Endothelial cell of umbilical vein (primary cell): ENCODE measurements at regions not wholly inside any gene's neighbourhood (a gene's known extent, or its start where the extent isn't known, plus 50 kb on each side); places are given as distances from the start of the nearest gene placed in this dataset.

Source experiments
- BruUV-seq: library from RNA; stranded (reverse); fragments of 400-500 nt; replicated peaks from 2 replicates; lab custom pipeline; 2021; lab: Mats Ljungman, UMichigan
- CTCF ChIA-PET: fragments of 300-600, 350-600 bp; sonication (Branson Sonifier 250); formaldehyde crosslinking; loops from one replicate; lab custom pipeline; 2021; ENCODE audit warnings: antibody characterized with exemption, inconsistent platforms; lab: Charles Lee
- POLR2A ChIA-PET: fragments of 300-600, 350-600 bp; sonication (Branson Sonifier 250); formaldehyde crosslinking; loops from one replicate; lab custom pipeline; 2021; ENCODE audit warnings: antibody characterized with exemption, inconsistent platforms; lab: Charles Lee
- DNase-seq: peaks from one replicate; pipeline ENCODE4 v3.0.0-alpha.2; 2011; ENCODE audit warnings: low read depth, low spot score
- FAIRE-seq: peaks from 2 replicates; lab custom pipeline; 2011; peaks lifted over from hg19 to GRCh38; lab: Jason Lieb, UNC
- H2AFZ ChIP-seq: 2 replicates; pipeline ENCODE4 v1.6.0; 2012; ENCODE audit warnings: low read depth, low read length, control low read depth, inconsistent platforms
- H3K27ac ChIP-seq: 2 replicates; pipeline ENCODE4 v1.5.1; 2011; ENCODE audit warnings: low read depth, mild to moderate bottlenecking, control low read depth, low read length, moderate library complexity; ENCODE audit not compliant: insufficient read depth
- H3K27me3 ChIP-seq, 2 experiments: 2 replicates each; pipeline versions ENCODE4 v1.6.0 to v1.6.1; 2011; ENCODE audit warnings: low read length in 2 of 2, mixed read lengths in 1 of 2; ENCODE audit not compliant: control insufficient read depth in 2 of 2, insufficient read depth in 2 of 2
- H3K36me3 ChIP-seq, 2 experiments: 2 replicates in 1 of 2; 3 replicates in 1 of 2; pipeline ENCODE4 v1.5.1; 2011; ENCODE audit warnings: low read length in 2 of 2, mild to moderate bottlenecking in 1 of 2, moderate library complexity in 1 of 2; ENCODE audit not compliant: control insufficient read depth in 2 of 2, insufficient read depth in 2 of 2; ENCODE audit errors: extremely low read depth in 1 of 2
- H3K4me1 ChIP-seq: 3 replicates; pipeline ENCODE4 v1.5.1; 2011; ENCODE audit warnings: mild to moderate bottlenecking, low read length; ENCODE audit not compliant: control insufficient read depth, insufficient read depth; ENCODE audit errors: extremely low read depth
- H3K4me2 ChIP-seq: 2 replicates; pipeline ENCODE4 v1.6.1; 2011; ENCODE audit warnings: low read length, control low read depth, mixed read lengths; ENCODE audit not compliant: insufficient read depth
- H3K4me3 ChIP-seq, 3 experiments: fragments of 200-600 bp in 1 of 3; sonication (generic), shearing (Covaris generic) in 1 of 3; replicated peaks in 1 of 3; 2 replicates each; pipeline ENCODE4 v1.5.1; 2011 to 2016; ENCODE audit warnings: control low read depth in 3 of 3, low read length in 3 of 3, mild to moderate bottlenecking in 2 of 3, inconsistent platforms in 1 of 3, low read depth in 1 of 3, moderate library complexity in 1 of 3; ENCODE audit not compliant: insufficient read depth in 1 of 3
- H3K79me2 ChIP-seq: 2 replicates; pipeline ENCODE4 v1.6.0; 2012; ENCODE audit warnings: low read length, inconsistent platforms; ENCODE audit not compliant: control insufficient read depth, insufficient read depth
- H3K9ac ChIP-seq: replicated peaks from 2 replicates; pipeline ENCODE3; 2011; ENCODE audit warnings: low read length, control low read depth; ENCODE audit not compliant: insufficient read depth; ENCODE audit errors: extremely low read depth
- H3K9me1 ChIP-seq: replicated peaks from 3 replicates; pipeline ENCODE4 v1.6.0; 2011; ENCODE audit warnings: mild to moderate bottlenecking, low read length; ENCODE audit not compliant: control insufficient read depth, insufficient read depth; ENCODE audit errors: extremely low read depth
- H3K9me3 ChIP-seq: replicated peaks from 2 replicates; pipeline ENCODE4 v1.5.1; 2012; ENCODE audit warnings: low read length, inconsistent platforms; ENCODE audit not compliant: control insufficient read depth, insufficient read depth
- H4K20me1 ChIP-seq: replicated peaks from 2 replicates; pipeline ENCODE3; 2011; ENCODE audit warnings: mild to moderate bottlenecking, low read length; ENCODE audit not compliant: control insufficient read depth, insufficient read depth; ENCODE audit errors: extremely low read depth
- EZH2 ChIP-seq: IDR thresholded peaks from 2 replicates; pipeline ENCODE4 v1.6.1; 2012; ENCODE audit warnings: borderline replicate concordance, low read depth, mild to moderate bottlenecking, moderate library complexity, low read length, inconsistent platforms; ENCODE audit not compliant: severe bottlenecking
- FOS ChIP-seq: IDR thresholded peaks from 2 replicates; pipeline ENCODE4 v1.6.1; 2011; ENCODE audit warnings: mild to moderate bottlenecking, low read length, moderate library complexity, borderline replicate concordance; ENCODE audit not compliant: insufficient read depth
- GATA2 ChIP-seq: IDR thresholded peaks from 2 replicates; pipeline ENCODE4 v1.7.0; 2011; ENCODE audit warnings: low read depth, mild to moderate bottlenecking, moderate library complexity, mixed read lengths, low read length; ENCODE audit not compliant: insufficient read length, insufficient read depth
- JUN ChIP-seq: IDR thresholded peaks from 2 replicates; pipeline ENCODE4 v1.6.1; 2011; ENCODE audit warnings: borderline replicate concordance, low read depth; ENCODE audit not compliant: insufficient read length, insufficient read depth
- MYC ChIP-seq: IDR thresholded peaks from one replicate; pipeline ENCODE4 v1.6.1; 2011; ENCODE audit warnings: mild to moderate bottlenecking, low read depth, low read length
- POLR2A ChIP-seq: IDR thresholded peaks from 2 replicates; pipeline ENCODE4 v1.6.1; 2012; ENCODE audit warnings: low read depth, mild to moderate bottlenecking, control low read depth, low read length
- POLR2AphosphoS5 ChIP-seq: IDR thresholded peaks from 2 replicates; pipeline ENCODE4 v1.6.1; 2012; ENCODE audit warnings: low read depth, mild to moderate bottlenecking, control low read depth, low read length, moderate library complexity; ENCODE audit not compliant: insufficient read depth
- dilution Hi-C: fragments of 300-500 bp; cut with MboI; formaldehyde crosslinking; loops from one replicate; pipeline ENCODE4 v1.15.0; 2019; ENCODE audit warnings: low sequenced_read_pairs; ENCODE audit not compliant: extremely low pct_ligation_motif_present
- intact Hi-C: fragments of 100-400 bp; cut with micrococcal nuclease; formaldehyde crosslinking; loops from one replicate; pipeline ENCODE4 v1.10.0; 2022
- TF ChIP-seq, protein P1 (sequence below): IDR thresholded peaks from 2 replicates; pipeline ENCODE4 v1.6.1; 2011; ENCODE audit not compliant: insufficient read depth, insufficient read length
- TF ChIP-seq, protein P2 (sequence below), 2 donors: IDR thresholded peaks; 1 replicate in 1 of 2; 2 replicates in 1 of 2; pipeline ENCODE4 v1.5.1; 2011; ENCODE audit warnings: low read length in 2 of 2, mild to moderate bottlenecking in 2 of 2, moderate library complexity in 2 of 2, control low read depth in 1 of 2, inconsistent platforms in 1 of 2, low read depth in 1 of 2; ENCODE audit not compliant: insufficient read depth in 1 of 2; ENCODE audit errors: extremely low read depth in 1 of 2

DNA sequence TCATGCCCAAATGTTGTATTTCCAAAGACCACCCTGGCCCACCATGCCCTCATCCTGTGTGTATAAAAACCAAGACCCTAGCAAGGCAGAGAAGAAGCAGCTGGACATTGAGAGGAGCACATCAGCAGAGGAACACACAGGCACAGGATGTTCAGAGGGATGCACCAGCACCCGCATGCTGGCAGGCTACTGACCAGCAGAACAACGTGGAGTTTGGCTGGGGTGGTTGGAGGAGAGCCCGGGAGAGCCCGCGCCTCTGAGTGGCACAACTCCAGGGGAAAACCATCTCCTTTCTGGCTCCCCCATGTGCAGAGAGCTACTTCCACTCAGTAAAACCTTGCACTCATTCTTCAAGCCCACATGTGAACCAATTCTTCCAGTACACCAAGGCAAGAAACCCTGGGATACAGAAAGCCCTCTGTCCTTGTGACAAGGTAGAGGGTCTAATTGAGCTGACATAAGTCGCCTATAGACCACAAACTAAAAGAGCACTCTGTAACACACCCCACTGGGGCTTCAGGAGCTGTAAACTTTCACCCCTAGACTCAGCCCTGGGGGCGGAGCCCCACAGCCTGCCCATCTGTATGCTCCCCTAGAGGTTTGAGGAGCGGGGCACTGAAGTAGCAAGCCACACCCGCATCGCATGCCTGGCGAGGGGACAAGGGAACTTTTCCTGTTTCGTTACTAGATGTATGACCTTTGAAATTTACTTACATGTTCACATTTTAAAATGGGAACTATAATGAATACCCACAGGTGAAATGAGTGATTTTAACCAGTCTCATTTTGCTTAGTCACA is 831.5 kb upstream of the CITED2 start:
- BruUV-seq = no TSS peak
- Histone ChIP-seq H2AFZ (no peak overlapping the region), H3K36me3 (no peaks in the 10 kb centered on the region), H3K27me3 (no peaks in the 10 kb centered on the region), H3K4me1 (peaks cover 20% of the 10 kb centered on the region), H3K79me2 (no peaks in the 10 kb centered on the region), H3K4me2 (no peak overlapping the region), H4K20me1 (no peaks in the 10 kb centered on the region), H3K9ac (no peak overlapping the region), H3K27ac (no peak overlapping the region), H3K4me3 (no peak overlapping the region), H3K9me1 (no peaks in the 10 kb centered on the region), H3K9me3 (no peaks in the 10 kb centered on the region)
- no peak for DNase-seq
- intact Hi-C loops = loop anchor here (10.0 kb wide), 3 partner anchors 311 to 831 kb away; partner anchors contain the start of gene CITED2
- TF ChIP-seq EZH2 (no peak), POLR2A (no peak), FOS (no peak), GATA2 (no peak), JUN (no peak), MYC (no peak), POLR2AphosphoS5 (no peak)
- TF ChIP-seq, protein P1, sequence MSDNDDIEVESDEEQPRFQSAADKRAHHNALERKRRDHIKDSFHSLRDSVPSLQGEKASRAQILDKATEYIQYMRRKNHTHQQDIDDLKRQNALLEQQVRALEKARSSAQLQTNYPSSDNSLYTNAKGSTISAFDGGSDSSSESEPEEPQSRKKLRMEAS = no peak
- TF ChIP-seq, protein P2, sequence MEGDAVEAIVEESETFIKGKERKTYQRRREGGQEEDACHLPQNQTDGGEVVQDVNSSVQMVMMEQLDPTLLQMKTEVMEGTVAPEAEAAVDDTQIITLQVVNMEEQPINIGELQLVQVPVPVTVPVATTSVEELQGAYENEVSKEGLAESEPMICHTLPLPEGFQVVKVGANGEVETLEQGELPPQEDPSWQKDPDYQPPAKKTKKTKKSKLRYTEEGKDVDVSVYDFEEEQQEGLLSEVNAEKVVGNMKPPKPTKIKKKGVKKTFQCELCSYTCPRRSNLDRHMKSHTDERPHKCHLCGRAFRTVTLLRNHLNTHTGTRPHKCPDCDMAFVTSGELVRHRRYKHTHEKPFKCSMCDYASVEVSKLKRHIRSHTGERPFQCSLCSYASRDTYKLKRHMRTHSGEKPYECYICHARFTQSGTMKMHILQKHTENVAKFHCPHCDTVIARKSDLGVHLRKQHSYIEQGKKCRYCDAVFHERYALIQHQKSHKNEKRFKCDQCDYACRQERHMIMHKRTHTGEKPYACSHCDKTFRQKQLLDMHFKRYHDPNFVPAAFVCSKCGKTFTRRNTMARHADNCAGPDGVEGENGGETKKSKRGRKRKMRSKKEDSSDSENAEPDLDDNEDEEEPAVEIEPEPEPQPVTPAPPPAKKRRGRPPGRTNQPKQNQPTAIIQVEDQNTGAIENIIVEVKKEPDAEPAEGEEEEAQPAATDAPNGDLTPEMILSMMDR (IDR thresholded peaks at IDR 0.05; ENCODE audit: extremely low read depth in 1 of 2, insufficient read depth in 1 of 2, low read depth in 1 of 2, low read length in 2 of 2) = no peak
- dilution Hi-C loops = no loop called here
- ChIA-PET CTCF (no interaction called here), POLR2A (no interaction called here)
- FAIRE-seq = no peak
